ENCODE measurements at regions not wholly inside any gene's neighbourhood (a gene's known extent, or its start where the extent isn't known, plus 50 kb on each side); places are given as distances from the start of the nearest gene placed in this dataset.
"Not testable (repeated sequence)": the region's sequence is repeated elsewhere in the genome, so short reads cannot be mapped to it uniquely, and the experiment has no call there.

DNA sequence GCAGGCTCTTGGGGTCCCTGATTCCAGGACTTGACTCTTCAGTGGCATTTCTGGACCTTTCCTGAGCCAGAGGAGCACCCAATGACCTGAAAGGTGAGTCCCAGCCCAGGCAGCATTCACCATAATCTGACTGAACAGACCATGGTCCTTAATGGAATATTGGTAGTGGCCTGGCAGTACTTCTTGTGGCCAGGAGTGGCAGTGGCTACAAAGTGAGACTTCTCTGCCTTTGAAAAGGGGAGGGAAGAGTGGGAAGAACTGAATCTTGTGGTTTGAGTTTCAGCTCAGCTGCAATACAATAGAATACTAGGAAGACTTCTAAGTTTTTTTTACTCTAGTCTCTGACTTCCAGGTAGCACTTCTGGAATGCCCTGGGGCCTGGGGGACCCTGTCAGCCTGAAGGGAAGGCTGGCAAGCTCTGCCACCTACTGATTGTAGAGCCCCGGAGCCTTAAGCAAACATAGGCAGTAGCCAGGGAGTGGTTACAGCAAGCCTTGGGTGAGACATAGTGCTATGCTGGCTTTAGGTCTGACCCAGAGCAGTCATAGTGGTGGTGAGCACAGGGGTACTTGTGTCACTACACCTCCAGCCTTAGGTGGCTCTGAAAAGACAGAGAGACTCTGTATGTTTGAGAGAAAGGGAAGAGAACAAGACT lies 674.2 kb upstream of the MANEA start:
- 56% methylated on average over 1 of the region's 1 CpG for WGBS
- H3K9me3 ChIP-seq (ENCODE audit: control insufficient read depth, low read length), result no peaks in the 10 kb centered on the region
- H3K27me3 ChIP-seq (ENCODE audit: control insufficient read depth, insufficient read depth), result no peaks in the 10 kb centered on the region
- intact Hi-C loops (cut with DNase I), result no loop called here
- H3K27ac ChIP-seq (ENCODE audit: low read length), result no peak overlapping the region
- H3K4me1 ChIP-seq (ENCODE audit: control insufficient read depth, insufficient read depth, low read length), result no peaks in the 10 kb centered on the region
- H3K4me3 ChIP-seq (ENCODE audit: low read length), result no peak overlapping the region
- DNase-seq (peak in 1 of 3 donors; percentile 7), ATAC-seq (no peak)

DNA sequence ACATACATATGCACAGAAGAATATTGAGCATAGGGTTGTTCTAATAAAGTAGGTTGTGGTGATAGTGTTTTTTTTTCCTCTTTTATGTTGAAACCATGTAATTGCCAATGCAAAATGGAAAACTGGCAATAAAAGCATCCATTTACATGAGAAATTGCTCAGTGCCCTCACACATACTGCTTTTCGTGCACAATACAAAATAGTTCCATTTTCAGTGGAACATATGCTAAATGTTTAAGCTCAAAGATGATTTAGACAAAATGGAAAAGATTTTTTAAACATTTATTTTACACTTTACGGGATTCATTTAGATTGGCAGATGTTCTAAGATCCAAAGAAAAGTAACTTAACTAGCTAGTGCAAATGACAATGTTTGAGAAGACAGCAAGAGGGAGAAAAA lies 678.1 kb upstream of the MANEA start:
- Histone ChIP-seq H3K4me1 (ENCODE audit: control insufficient read depth, insufficient read depth, low read length) (no peaks in the 10 kb centered on the region), H3K4me3 (ENCODE audit: low read length) (no peak overlapping the region), H3K27me3 (ENCODE audit: control insufficient read depth, insufficient read depth) (no peaks in the 10 kb centered on the region), H3K9me3 (ENCODE audit: control insufficient read depth, low read length) (no peaks in the 10 kb centered on the region), H3K27ac (ENCODE audit: low read length) (no peak overlapping the region)
- DNase-seq (no peak), ATAC-seq (no peak)
- intact Hi-C loops (cut with DNase I), result no loop called here
- WGBS, result 62% methylated on average over 2 of the region's 2 CpGs

DNA sequence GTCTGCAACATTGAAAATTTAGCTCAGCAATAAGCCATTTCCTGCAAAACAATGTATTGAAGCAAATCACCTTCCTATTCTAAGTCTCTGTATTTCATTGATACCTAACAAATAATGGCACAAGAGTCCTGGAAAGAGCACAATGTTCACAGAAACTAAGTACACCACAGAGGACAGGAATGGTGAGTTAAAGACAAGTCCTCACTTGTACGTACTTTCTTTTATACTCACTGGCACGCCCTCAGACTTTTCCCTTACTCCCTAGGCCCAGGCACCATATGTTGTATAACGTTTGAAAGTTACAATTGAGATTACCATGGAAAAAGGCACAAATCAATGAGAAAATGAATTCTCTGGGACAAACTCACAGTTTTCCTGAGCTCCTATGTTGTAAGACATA lies 683.0 kb upstream of the MANEA start:
- DNase-seq, result no peak
- intact Hi-C loops (cut with DNase I), result no loop called here
- ATAC-seq, result no peak
- Histone ChIP-seq H3K9me3 (ENCODE audit: control insufficient read depth, low read length) (no peaks in the 10 kb centered on the region), H3K27me3 (ENCODE audit: control insufficient read depth, insufficient read depth) (no peaks in the 10 kb centered on the region), H3K27ac (ENCODE audit: low read length) (no peak overlapping the region), H3K4me3 (ENCODE audit: low read length) (no peak overlapping the region), H3K4me1 (ENCODE audit: control insufficient read depth, insufficient read depth, low read length) (no peaks in the 10 kb centered on the region)
- WGBS, result 55% methylated on average over 3 of the region's 3 CpGs

DNA sequence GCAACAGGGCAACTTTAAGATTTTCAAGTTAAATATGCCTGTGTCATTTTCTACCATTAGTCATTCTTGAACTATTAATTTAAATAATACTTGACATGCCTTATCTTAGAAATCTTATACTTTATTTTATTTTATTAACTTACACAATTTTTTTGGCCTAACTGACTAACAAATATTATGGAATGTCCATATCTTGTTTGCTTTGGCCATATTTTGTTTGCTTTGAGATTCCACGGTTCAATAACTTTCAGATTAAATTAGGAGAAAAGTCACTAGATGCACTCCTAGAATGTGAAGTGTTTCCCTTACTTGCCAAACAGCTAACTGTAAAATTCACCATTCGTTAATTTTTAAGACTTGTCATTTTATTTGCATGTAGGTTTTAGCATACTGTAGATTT lies 684.0 kb upstream of the MANEA start:
- H3K4me3 ChIP-seq (ENCODE audit: low read length), result no peak overlapping the region
- no peaks in the 10 kb centered on the region for H3K4me1 ChIP-seq (ENCODE audit: control insufficient read depth, insufficient read depth, low read length)
- intact Hi-C loops (cut with DNase I), result no loop called here
- ATAC-seq (no peak), DNase-seq (no peak)
- WGBS, result 64% methylated on average over 2 of the region's 2 CpGs
- H3K27ac ChIP-seq (ENCODE audit: low read length), result no peak overlapping the region
- no peaks in the 10 kb centered on the region for H3K9me3 ChIP-seq (ENCODE audit: control insufficient read depth, low read length)
- no peaks in the 10 kb centered on the region for H3K27me3 ChIP-seq (ENCODE audit: control insufficient read depth, insufficient read depth)

DNA sequence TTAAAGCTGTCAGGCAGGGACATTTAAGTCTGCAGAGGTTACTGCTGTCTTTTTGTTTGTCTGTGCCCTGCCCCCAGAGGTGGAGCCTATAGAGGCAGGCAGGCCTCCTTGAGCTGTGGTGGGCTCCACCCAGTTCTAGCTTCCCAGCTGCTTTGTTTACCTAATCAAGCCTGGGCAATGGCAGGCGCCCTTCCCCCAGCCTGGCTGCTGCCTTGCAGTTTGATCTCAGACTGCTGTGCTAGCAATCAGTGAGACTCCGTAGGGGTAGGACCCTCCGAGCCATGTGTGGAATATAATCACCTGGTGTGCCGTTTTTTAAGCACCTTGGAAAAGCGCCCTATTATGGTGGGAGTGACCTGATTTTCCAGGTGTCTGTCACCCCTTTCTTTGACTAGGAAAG lies 703.5 kb upstream of the MANEA start:
- H3K9me3 ChIP-seq (ENCODE audit: control insufficient read depth, low read length); ATAC-seq; H3K27me3 ChIP-seq (ENCODE audit: control insufficient read depth, insufficient read depth); H3K4me3 ChIP-seq (ENCODE audit: low read length); H3K4me1 ChIP-seq (ENCODE audit: control insufficient read depth, insufficient read depth, low read length); H3K27ac ChIP-seq (ENCODE audit: low read length); intact Hi-C loops (cut with DNase I): not testable (repeated sequence)
- 68% methylated on average over 5 of the region's 5 CpGs for WGBS
- DNase-seq, result peak in 1 of 3 donors; percentile 16

DNA sequence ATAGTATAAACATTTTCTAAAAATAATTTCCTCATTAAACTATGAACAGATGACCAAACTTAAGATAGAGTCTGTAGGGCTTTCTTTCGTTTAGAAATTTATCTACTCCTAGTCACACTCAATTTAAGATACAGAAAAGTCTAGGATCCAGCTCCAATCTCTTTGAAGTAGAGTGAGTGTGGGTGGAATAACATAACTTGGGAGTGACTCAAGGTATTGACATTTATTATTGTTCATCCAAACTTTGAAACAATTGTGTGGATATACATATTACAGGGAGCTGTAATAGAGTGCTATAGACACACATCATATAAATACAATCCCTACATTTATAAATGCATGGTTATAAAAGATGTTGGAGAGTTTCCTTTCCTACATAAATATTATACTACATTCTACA lies 715.2 kb upstream of the MANEA start:
- H3K9me3 ChIP-seq (ENCODE audit: control insufficient read depth, low read length), result no peaks in the 10 kb centered on the region
- intact Hi-C loops (cut with DNase I), result no loop called here
- DNase-seq (no peak), ATAC-seq (no peak)
- H3K4me1 ChIP-seq (ENCODE audit: control insufficient read depth, insufficient read depth, low read length), result no peaks in the 10 kb centered on the region
- no peak overlapping the region for H3K4me3 ChIP-seq (ENCODE audit: low read length)
- 35% methylated on average over 1 of the region's 1 CpG for WGBS
- no peaks in the 10 kb centered on the region for H3K27me3 ChIP-seq (ENCODE audit: control insufficient read depth, insufficient read depth)
- no peak overlapping the region for H3K27ac ChIP-seq (ENCODE audit: low read length)

DNA sequence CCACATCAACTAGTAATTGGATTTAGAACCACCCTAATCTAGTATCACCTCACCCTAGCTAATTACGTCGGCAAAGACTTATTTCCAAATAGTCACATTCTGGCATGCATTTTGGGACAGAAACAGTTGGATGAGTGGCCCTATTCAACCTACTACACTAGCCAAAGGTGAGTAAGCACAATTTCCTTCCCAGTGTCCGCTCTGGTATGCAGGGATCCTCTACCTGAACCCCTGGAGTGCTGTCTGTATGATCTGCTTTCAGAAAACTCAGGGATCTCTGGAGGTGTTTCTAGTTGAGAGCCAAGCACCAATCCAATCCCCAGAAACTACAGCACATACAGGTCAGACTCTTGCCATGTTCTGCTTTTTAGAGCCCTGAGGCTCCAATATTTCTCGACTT lies 717.4 kb upstream of the MANEA start:
- WGBS, result 74% methylated on average over 4 of the region's 4 CpGs
- intact Hi-C loops (cut with DNase I), result no loop called here
- Histone ChIP-seq H3K27me3 (ENCODE audit: control insufficient read depth, insufficient read depth) (no peaks in the 10 kb centered on the region), H3K27ac (ENCODE audit: low read length) (no peak overlapping the region), H3K4me1 (ENCODE audit: control insufficient read depth, insufficient read depth, low read length) (no peaks in the 10 kb centered on the region), H3K9me3 (ENCODE audit: control insufficient read depth, low read length) (no peaks in the 10 kb centered on the region), H3K4me3 (ENCODE audit: low read length) (no peak overlapping the region)
- no peak for ATAC-seq
- no peak for DNase-seq

DNA sequence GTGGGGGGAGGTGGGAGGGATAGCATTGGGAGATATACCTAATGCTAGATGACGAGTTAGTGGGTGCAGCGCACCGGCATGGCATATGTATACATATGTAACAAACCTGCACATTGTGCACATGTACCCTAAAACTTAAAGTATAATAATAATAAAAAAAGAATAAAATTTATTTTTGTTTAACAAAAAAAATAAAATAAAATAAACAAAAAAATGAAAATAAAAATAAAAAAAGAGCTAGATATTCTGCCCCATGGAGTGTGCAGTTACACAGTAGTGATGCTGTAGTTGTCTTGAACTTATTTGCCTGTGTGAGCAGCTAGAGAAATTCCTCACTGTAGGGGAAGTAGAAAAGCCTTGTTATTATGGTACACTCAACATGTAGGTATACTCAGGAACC lies 720.3 kb upstream of the MANEA start:
- H3K4me3 ChIP-seq (ENCODE audit: low read length); H3K4me1 ChIP-seq (ENCODE audit: control insufficient read depth, insufficient read depth, low read length); H3K9me3 ChIP-seq (ENCODE audit: control insufficient read depth, low read length); H3K27me3 ChIP-seq (ENCODE audit: control insufficient read depth, insufficient read depth); ATAC-seq; H3K27ac ChIP-seq (ENCODE audit: low read length); intact Hi-C loops (cut with DNase I); DNase-seq: not testable (repeated sequence)
- 93% methylated on average over 3 of the region's 3 CpGs for WGBS

DNA sequence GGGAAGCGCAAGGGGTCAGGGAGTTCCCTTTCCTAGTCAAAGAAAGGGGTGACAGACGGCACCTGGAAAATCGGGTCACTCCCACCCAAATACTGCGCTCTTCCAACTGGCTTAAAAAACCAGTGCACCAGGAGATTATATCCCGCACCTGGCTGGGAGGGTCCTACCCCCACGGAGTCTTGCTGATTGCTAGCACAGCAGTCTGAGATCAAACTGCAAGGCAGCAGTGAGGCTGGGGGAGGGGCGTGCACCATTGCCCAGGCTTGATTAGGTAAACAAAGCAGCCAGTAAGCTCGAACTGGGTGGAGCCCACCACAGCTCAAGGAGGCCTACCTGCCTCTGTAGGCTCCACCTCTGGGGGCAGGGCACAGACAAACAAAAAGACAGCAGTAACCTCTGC lies 726.0 kb upstream of the MANEA start:
- H3K27ac ChIP-seq (ENCODE audit: low read length); H3K27me3 ChIP-seq (ENCODE audit: control insufficient read depth, insufficient read depth); ATAC-seq; H3K9me3 ChIP-seq (ENCODE audit: control insufficient read depth, low read length); H3K4me1 ChIP-seq (ENCODE audit: control insufficient read depth, insufficient read depth, low read length); H3K4me3 ChIP-seq (ENCODE audit: low read length); intact Hi-C loops (cut with DNase I): not testable (repeated sequence)
- WGBS, result 78% methylated on average over 7 of the region's 8 CpGs
- peak in 1 of 3 donors; percentile 22 for DNase-seq

DNA sequence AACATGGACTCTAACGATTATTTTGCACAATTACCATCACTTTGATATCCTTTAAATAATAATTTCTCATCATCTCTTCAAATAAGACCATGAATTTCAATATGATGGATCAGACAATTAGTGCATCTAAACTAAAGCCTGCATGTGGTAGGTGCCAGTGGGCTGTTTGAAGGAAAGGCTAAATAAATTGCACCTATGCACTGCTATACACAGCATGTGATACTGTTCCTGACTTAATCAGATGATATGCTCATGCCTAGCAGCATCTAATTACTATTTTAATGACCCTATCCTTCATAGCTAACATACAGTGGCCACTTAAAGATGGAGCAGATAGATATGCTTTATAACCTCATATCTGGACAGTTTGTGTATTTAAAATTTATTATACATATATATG lies 731.6 kb upstream of the MANEA start:
- intact Hi-C loops (cut with DNase I), result no loop called here
- H3K4me1 ChIP-seq (ENCODE audit: control insufficient read depth, insufficient read depth, low read length), result no peaks in the 10 kb centered on the region
- H3K9me3 ChIP-seq (ENCODE audit: control insufficient read depth, low read length), result no peaks in the 10 kb centered on the region
- no peaks in the 10 kb centered on the region for H3K27me3 ChIP-seq (ENCODE audit: control insufficient read depth, insufficient read depth)
- H3K4me3 ChIP-seq (ENCODE audit: low read length), result no peak overlapping the region
- WGBS, result 66% methylated on average over 1 of the region's 1 CpG
- no peak overlapping the region for H3K27ac ChIP-seq (ENCODE audit: low read length)
- ATAC-seq, result no peak
- DNase-seq, result no peak

DNA sequence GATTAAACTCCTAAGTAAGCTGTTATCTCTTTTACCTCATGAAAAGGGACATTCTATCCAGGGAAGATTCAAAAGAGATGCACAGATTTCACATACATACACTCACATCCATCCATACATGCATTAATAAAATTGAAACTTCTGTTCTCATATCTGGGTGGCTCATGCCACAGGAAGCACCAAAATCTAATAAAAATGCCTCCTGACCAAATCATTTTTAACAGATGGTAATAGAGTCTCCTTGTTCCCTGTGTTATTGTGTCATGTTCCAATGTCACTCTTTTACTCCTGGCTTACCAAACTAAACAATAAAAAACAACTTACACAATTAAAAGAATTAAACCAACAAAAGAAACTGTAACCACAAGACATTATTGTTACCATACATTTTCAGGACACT lies 742.1 kb upstream of the MANEA start:
- H3K9me3 ChIP-seq (ENCODE audit: control insufficient read depth, low read length), result no peaks in the 10 kb centered on the region
- H3K4me1 ChIP-seq (ENCODE audit: control insufficient read depth, insufficient read depth, low read length), result no peaks in the 10 kb centered on the region
- no peak overlapping the region for H3K27ac ChIP-seq (ENCODE audit: low read length)
- no peak for DNase-seq
- H3K4me3 ChIP-seq (ENCODE audit: low read length), result no peak overlapping the region
- H3K27me3 ChIP-seq (ENCODE audit: control insufficient read depth, insufficient read depth), result no peaks in the 10 kb centered on the region
- no peak for ATAC-seq
- intact Hi-C loops (cut with DNase I), result no loop called here

DNA sequence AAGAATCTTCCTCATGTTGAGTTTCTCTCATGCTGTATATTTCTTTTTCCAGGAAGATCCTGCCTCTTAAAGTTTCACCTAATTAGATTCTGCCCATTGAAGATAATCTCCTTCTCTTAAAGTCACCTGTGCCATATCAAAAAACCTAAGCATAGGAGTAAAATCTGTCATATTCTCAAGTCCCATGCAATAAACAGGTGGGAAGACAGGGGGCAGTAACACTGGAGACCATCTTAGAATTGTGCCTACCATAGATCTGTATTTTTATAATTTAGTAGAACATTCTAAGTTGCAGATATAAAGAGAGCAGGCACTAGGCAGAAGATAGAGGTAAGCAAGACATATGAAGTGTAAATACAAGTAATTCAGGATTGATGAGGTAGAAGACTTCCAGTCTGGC lies 763.5 kb upstream of the MANEA start:
- intact Hi-C loops (cut with DNase I), result no loop called here
- no peaks in the 10 kb centered on the region for H3K27me3 ChIP-seq (ENCODE audit: control insufficient read depth, insufficient read depth)
- DNase-seq (no peak), ATAC-seq (no peak)
- H3K9me3 ChIP-seq (ENCODE audit: control insufficient read depth, low read length), result no peaks in the 10 kb centered on the region
- H3K27ac ChIP-seq (ENCODE audit: low read length), result no peak overlapping the region
- no peaks in the 10 kb centered on the region for H3K4me1 ChIP-seq (ENCODE audit: control insufficient read depth, insufficient read depth, low read length)
- H3K4me3 ChIP-seq (ENCODE audit: low read length), result no peak overlapping the region
